HG02885 (cell line): ENCODE measurements at regions not wholly inside any gene's neighbourhood (a gene's known extent, or its start where the extent isn't known, plus 50 kb on each side); places are given as distances from the start of the nearest gene placed in this dataset.

Experiments
- ATAC-seq: cut with Tn5 transposase; IDR thresholded peaks from one replicate; pipeline ENCODE4 v1.9.1; 2021; ENCODE audit warnings: mild to moderate bottlenecking; ENCODE audit not compliant: unreplicated experiment, poor library complexity

DNA sequence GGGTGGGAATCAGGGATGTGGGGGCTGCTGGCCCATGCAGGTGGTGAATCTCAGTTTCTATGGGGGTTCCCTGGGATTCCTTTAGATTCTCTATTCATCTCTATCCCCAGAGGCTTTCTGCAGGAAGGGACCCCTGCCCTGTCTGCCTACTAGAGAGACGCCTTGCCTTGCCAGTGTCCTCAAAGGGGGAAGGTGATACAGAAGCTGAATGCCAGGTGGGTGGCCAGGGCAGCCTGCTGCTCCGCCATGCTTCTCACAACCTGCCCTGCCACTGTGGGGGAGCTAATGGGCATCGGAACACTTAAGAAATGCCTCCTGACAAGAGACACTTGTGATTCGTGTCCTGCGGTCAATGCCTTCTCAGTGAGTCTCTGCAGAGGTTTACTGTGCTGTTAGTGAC is 368.4 kb downstream of the EN1 start:
- ATAC-seq, result no peak

DNA sequence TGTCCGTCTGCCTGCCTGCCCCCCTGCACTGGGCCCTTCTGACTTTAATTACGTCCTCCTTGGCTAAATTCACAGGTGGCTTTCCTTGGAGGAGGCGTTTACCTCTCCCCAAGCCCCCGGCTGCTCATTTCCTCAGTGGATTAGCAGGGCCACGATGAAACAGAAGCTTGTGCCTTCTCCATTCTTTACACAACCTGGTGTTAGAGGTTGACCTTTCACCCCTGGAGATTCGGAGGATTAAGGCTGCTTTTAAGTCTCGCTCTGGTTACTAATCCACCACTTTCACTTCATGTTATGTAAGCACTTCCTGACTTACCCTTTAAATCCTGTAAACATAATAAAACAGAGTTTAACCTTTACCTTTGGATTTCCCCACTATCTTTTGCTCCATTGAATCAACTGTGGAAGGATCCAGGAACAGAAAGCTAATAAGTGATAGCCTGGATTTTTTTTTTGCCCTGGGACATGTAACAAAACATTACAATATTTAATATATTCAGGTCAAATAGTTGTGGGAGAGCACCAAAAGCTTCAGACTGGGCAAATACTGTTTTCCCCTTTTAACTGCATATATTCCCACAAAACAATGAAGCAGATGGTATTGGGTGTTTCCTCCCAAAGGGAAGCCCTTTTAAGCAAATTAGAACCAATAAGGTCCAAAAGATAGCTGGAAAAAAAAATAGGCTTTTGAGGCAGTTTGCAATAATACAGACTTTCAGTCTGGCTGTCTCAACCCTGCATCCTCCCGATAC is 370.2 kb downstream of the EN1 start:
- ATAC-seq, result no peak

DNA sequence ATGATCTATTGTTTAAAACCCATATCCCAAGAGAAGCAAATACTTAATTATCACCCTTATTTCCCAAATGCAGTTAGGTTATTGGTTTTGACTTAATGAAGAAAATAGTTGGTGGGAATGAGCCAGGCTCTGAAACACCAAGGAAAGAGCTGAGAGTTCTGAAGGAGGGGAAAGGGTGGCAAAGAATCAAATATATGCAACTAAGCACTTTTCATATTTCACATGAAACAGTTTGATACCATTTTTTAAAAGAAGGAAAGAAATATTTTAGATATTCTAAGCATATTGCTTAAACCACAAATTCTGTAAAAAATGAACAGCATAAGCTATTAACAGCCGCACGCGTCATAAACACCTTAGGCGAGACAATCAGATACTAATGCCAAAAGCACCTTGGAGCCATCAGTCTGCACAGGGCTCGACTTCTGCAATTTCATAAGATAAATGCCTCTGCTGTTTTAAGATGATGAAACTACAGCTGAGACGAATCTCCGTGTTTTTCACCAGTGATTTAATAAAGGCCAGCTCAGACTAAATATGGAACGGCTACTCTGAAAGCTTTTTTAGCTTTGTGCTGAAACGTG is 371.7 kb downstream of the EN1 start:
- ATAC-seq, result no peak

DNA sequence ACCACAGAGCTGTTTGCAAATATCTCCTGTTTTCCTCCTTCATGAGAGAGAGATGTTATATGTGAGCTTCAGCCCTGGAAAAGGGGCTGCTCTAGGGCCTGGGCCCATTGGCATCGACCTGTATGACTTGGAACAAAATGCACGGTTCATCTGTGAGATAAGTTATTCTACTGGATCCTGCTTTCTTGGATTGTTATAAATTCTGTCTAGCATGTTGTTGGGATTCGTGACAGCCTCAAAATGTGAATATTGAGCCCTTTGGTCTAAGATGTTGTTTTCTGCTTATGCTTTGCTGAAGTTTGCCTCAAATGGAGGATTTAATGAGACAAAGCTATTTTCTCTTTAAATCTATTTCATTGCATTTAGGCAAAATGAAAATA is 372.9 kb downstream of the EN1 start:
- ATAC-seq, result no peak

GRCh38 chr2:118473846-118474540 is 373.5 kb downstream of the EN1 start:
- no peak for ATAC-seq

DNA sequence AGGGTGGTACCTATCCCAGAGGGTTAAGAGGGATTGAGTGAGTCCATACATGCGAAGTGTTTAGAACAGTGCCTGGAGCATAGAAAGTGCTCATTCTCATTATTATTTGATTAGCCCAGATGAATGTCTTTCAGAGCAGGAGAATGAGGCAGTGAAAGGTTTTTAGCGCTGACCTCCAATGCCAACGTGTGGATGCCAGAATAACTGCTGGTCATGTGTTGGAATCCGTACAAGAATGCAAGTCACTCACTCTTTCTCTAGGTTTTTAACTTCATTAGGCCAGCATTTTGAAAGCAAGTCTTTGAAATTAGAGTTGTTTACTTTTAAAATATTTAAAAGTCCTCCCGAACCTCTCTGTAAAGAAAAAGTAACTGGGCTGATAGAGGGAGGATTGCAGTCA is 374.2 kb downstream of the EN1 start:
- ATAC-seq, result no peak

DNA sequence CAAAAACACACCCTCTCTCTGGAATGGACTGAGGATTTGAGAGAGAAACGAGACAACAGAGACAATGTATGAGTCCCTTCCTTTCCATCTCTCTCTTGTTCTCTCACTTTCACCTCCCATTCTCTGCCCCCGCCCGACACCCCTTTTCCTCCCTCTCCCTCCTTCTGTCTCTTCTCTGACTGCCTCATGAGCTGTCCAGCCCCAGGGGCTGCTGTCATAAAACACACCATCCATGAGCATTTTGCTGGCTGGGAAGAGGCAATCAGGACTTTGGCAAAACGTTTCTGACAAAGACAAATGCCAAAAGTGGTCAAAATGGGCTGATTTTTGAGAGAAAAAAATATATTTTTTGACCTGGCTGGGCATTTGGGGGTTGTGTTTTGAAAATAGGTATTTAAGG is 377.2 kb downstream of the EN1 start:
- no peak for ATAC-seq

- no peak for ATAC-seq
These were observed 378.3 kb downstream of the EN1 start for GRCh38 chr2:118469103-118469502.

- no peak for ATAC-seq
These were observed 376.4 kb downstream of the INSIG2 start for GRCh38 chr2:118464546-118465265.

DNA sequence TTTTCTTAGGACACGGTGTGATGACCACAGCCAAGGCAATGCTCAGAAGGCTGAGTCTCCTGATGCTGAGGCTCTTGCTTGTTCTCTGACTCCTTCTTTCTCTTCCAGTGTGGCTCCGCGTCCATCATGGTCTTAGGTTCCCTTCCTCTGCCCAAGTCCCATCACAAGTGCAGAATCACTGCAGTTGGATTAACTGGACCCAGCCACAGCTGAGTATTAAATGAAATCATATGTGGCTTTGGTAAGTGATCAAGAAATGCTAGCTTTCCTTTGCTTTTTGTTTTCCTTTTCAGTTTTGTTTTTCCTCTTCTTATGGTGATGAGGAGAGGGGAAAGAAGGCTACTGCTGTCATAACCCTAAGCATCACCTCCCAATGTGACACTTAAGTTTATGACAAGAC is 375.8 kb downstream of the INSIG2 start:
- no peak for ATAC-seq

GRCh38 chr2:118460425-118460824 is 372.2 kb downstream of the INSIG2 start:
- no peak for ATAC-seq

- ATAC-seq, result no peak
These were observed 371.2 kb downstream of the INSIG2 start for GRCh38 chr2:118459426-118459825.

GRCh38 chr2:118457951-118458350 is 369.7 kb downstream of the INSIG2 start:
- ATAC-seq, result no peak

GRCh38 chr2:118449401-118449800 is 361.1 kb downstream of the INSIG2 start:
- no peak for ATAC-seq

- ATAC-seq, result no peak
These were observed 355.3 kb downstream of the INSIG2 start for GRCh38 chr2:118443596-118443995.

GRCh38 chr2:118442996-118443553 is 354.8 kb downstream of the INSIG2 start:
- ATAC-seq, result no peak

- ATAC-seq, result no peak
These were observed 353.8 kb downstream of the INSIG2 start for GRCh38 chr2:118442046-118442445.

DNA sequence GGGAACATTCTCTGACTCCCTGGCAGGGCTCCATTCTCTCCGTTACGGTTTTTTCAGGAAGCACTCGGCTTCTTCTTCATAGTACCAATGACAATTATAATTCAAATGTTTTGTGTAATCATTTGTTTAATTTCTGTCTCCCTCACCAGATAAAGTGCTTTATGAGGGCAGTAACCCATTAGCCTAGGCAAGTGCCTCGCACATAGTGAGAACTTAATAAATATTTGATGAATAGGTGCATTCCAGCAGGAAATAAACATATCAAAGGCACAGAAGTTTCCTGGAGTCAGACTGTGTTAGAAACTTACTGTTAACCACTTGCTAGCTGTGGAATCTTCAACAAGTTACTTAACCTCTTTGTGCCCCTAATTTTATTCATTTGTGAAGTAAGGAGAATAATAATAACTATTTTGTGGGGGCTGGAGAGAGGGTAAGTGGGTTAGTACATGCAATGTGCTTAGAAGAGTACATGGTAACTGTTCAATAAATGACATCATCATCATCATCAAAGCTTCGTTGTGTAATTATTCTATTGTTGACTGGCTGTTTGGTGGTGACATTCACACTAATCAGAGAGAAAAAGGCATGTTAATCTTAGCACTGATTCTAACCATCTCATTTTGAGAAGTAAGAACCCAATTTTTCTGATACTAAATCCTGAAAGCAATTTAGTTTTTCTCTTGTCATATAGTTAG is 352.3 kb downstream of the INSIG2 start:
- no peak for ATAC-seq

DNA sequence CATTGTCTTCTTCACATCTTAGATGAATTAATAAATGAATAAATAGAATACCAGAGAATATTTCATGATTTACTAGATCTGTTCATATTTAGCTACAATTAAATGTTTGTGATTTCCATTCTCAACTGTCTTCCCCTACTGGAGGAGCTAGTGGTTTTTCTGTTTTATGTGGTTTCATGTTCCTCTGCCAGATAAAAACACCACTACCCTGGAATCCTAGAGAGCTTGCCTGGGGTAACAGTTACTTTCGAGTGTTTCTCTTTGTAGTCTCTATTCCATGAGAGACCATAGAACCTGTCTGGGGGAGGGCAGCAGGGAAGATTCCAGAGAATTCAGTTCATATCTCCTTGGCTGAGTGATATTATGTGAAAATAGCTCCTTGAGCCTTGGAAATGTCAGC is 349.2 kb downstream of the INSIG2 start:
- ATAC-seq, result no peak

DNA sequence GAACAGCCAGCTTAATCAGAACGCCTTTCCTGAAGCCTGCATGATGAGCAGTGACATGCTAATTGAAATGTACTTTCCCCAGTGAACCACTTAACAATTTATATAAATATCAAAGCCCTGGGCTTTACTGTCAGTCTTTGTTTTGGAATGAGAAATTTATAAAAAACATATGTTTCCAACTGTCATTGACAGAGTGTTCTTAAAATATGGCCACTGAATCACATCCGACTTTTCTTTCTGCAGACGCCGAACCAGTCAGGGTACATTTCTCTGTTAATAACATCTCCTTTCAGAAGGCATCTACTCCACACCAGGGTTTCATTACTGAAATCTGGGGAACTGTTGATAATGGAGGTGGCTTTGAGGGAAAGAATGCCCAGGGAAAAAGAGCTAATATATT is 343.7 kb downstream of the INSIG2 start:
- ATAC-seq, result no peak
